ENCODE measurements at regions not wholly inside any gene's neighbourhood (a gene's known extent, or its start where the extent isn't known, plus 50 kb on each side); places are given as distances from the start of the nearest gene placed in this dataset.

DNA sequence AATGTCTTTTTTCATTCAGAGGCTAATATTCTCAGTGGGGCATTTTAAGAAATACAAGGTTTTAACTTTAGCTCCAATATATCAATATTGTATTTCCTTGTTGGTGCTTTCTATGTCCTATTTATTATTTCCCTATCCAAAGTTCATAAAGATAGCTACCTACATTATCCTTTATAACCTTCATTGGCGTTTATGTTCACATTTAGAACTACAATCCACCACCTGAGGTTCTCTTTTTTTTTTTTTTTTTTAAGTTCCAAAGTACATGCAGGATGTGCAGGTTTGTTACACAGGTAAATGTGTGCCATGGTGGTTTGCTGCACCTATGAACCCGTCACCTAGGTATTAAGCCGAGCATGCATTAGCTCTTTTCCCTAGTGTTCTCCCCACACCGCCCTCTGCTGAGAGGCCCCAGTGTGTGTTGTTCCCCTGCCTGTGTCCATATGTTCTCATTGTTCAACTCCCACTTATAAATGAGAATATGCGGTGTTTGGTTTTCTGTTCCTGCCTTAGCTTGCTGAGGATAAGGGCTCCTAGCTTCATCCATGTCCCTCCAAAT, 694.6 kb downstream of the SUCLG1 start:
- Histone ChIP-seq H3K4me1 (no peaks in the 10 kb centered on the region), H3K27me3 (no peaks in the 10 kb centered on the region), H3K9me3 (peaks cover 0 to 9% (median 0%) of the 10 kb centered on the region in 3 donors), H3K36me3 (replicated peaks in 1 of 2; ENCODE audit: insufficient read depth in 1 of 2, low read depth in 2 of 2) (no peaks in the 10 kb centered on the region), H3K4me3 (no peak overlapping the region), H3K27ac (no peak overlapping the region)
- intact Hi-C loops (cut with DNase I), result no loop called here
- TF ChIP-seq, protein P1, sequence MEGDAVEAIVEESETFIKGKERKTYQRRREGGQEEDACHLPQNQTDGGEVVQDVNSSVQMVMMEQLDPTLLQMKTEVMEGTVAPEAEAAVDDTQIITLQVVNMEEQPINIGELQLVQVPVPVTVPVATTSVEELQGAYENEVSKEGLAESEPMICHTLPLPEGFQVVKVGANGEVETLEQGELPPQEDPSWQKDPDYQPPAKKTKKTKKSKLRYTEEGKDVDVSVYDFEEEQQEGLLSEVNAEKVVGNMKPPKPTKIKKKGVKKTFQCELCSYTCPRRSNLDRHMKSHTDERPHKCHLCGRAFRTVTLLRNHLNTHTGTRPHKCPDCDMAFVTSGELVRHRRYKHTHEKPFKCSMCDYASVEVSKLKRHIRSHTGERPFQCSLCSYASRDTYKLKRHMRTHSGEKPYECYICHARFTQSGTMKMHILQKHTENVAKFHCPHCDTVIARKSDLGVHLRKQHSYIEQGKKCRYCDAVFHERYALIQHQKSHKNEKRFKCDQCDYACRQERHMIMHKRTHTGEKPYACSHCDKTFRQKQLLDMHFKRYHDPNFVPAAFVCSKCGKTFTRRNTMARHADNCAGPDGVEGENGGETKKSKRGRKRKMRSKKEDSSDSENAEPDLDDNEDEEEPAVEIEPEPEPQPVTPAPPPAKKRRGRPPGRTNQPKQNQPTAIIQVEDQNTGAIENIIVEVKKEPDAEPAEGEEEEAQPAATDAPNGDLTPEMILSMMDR (IDR thresholded peaks at IDR 0.05), result no peak
- no peak for TF ChIP-seq POLR2A (IDR thresholded peaks at IDR 0.05)
- 59 to 65% methylated on average over 5 of the region's 5 CpGs for WGBS, 2 donors
- ATAC-seq (no peak), DNase-seq (no peak)

DNA sequence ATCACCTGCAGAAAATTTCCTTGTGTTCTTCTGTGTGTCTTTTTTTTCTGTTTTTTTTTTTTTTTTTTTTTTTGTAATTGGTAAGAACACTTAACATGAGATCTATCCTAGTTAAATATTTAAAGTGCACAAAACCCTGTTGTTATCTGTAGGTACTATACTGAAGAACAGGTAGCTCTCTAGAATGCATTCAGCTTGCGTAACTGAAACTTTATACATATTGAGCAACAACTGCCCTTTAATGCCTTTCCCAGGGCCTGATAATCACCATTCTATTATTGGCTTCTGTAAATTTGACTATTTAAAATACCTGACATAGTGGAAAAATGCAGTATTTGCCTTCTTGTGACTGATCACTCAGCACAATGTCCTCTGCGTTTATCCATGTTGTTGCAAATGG, 701.8 kb downstream of the SUCLG1 start:
- intact Hi-C loops (cut with DNase I), result no loop called here
- ATAC-seq (no peak), DNase-seq (no peak)
- 38 to 46% methylated on average over 2 of the region's 2 CpGs for WGBS, 2 donors
- H3K4me1 ChIP-seq, result no peaks in the 10 kb centered on the region
- H3K27me3 ChIP-seq, result no peaks in the 10 kb centered on the region
- H3K9me3 ChIP-seq, result peaks cover 0 to 9% (median 0%) of the 10 kb centered on the region in 3 donors
- TF ChIP-seq, protein P1 (IDR thresholded peaks at IDR 0.05), result no peak
- no peak for TF ChIP-seq POLR2A (IDR thresholded peaks at IDR 0.05)
- no peak overlapping the region for H3K4me3 ChIP-seq
- no peaks in the 10 kb centered on the region for H3K36me3 ChIP-seq (replicated peaks in 1 of 2; ENCODE audit: insufficient read depth in 1 of 2, low read depth in 2 of 2)
- no peak overlapping the region for H3K27ac ChIP-seq

DNA sequence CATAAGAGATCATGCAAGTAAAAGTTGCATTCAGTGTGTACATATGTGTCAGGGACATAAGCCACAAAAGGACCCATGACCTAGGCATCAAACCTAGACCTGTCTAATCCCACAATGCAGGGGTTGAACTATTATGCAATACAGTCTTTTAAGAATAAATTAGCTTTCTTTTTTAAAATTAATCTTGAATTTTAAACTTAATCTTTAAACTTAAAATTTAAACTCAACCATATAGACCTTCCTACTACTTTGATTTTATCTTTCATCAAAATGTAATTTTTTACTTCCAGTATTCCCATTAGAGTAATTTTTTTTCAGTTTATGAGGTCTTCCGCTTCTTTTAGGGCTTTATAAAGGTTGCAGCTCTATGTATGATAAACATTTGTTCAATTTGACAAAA, 702.9 kb downstream of the SUCLG1 start:
- Histone ChIP-seq H3K4me3 (no peak overlapping the region), H3K36me3 (replicated peaks in 1 of 2; ENCODE audit: insufficient read depth in 1 of 2, low read depth in 2 of 2) (no peaks in the 10 kb centered on the region), H3K27me3 (no peaks in the 10 kb centered on the region), H3K4me1 (no peaks in the 10 kb centered on the region), H3K9me3 (peaks cover 0 to 5% (median 0%) of the 10 kb centered on the region in 3 donors), H3K27ac (no peak overlapping the region)
- TF ChIP-seq, protein P1 (IDR thresholded peaks at IDR 0.05), result no peak
- TF ChIP-seq POLR2A (IDR thresholded peaks at IDR 0.05), result no peak
- ATAC-seq (no peak), DNase-seq (no peak)
- intact Hi-C loops (cut with DNase I), result no loop called here
- 86 to 89% methylated on average over 1 of the region's 1 CpG for WGBS, 2 donors

DNA sequence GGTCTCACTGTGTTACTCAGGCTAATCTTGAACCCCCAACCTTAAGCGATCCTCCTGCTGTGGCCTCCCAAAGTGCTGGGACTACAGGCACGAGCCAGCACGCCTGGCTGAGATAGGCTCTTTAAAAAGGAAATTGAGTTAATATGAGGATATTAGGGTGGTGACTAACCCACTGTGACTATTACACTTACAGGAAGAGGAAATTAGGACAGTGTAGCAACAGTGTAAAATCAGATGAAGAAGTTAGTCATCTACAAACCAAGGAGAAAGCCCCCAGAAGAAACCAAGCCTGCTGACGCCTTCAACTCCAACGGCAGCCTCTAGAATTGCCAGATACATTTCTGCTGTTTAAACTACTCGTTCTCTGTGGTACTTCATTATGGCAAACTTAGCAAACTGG, 711.9 kb downstream of the SUCLG1 start:
- Histone ChIP-seq H3K36me3 (replicated peaks in 1 of 2; ENCODE audit: insufficient read depth in 1 of 2, low read depth in 2 of 2) (no peaks in the 10 kb centered on the region), H3K9me3 (no peaks in the 10 kb centered on the region), H3K27me3 (no peaks in the 10 kb centered on the region), H3K4me3 (no peak overlapping the region), H3K4me1 (no peaks in the 10 kb centered on the region), H3K27ac (no peak overlapping the region)
- DNase-seq (no peak), ATAC-seq (no peak)
- 71 to 76% methylated on average over 6 of the region's 6 CpGs for WGBS, 2 donors
- intact Hi-C loops (cut with DNase I), result no loop called here
- no peak for TF ChIP-seq POLR2A (IDR thresholded peaks at IDR 0.05)
- TF ChIP-seq, protein P1 (IDR thresholded peaks at IDR 0.05), result no peak

DNA sequence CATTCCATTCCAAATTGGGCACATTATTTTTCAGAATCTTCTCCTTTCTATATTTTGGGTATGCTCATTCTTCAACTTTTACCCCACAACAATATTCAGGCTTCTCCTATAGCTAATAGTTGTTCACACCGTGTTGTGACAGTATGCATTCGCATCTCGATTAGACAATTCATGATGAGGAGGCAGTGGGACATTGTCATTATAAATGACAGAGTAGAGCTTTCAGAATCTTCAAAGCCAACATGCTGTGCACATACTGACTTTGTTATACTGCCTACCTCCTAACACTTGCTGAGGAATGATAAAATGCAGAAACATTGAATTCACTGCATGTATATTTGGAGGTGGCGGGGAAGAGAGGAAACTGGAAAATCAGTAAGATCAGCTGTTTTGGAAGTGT, 714.2 kb downstream of the SUCLG1 start:
- ATAC-seq (no peak), DNase-seq (no peak)
- intact Hi-C loops (cut with DNase I), result no loop called here
- 77 to 79% methylated on average over 4 of the region's 4 CpGs for WGBS, 2 donors
- H3K27me3 ChIP-seq, result no peaks in the 10 kb centered on the region
- H3K36me3 ChIP-seq (replicated peaks in 1 of 2; ENCODE audit: insufficient read depth in 1 of 2, low read depth in 2 of 2), result no peaks in the 10 kb centered on the region
- H3K9me3 ChIP-seq, result peaks cover 0 to 9% (median 0%) of the 10 kb centered on the region in 3 donors
- H3K4me1 ChIP-seq, result no peaks in the 10 kb centered on the region
- TF ChIP-seq, protein P1 (IDR thresholded peaks at IDR 0.05), result no peak
- no peak for TF ChIP-seq POLR2A (IDR thresholded peaks at IDR 0.05)
- H3K27ac ChIP-seq, result no peak overlapping the region
- no peak overlapping the region for H3K4me3 ChIP-seq

Data from body of pancreas (tissue), 4 donors.